ENCODE measurements at regions not wholly inside any gene's neighbourhood (a gene's known extent, or its start where the extent isn't known, plus 50 kb on each side); places are given as distances from the start of the nearest gene placed in this dataset.
"Not testable (repeated sequence)": the region's sequence is repeated elsewhere in the genome, so short reads cannot be mapped to it uniquely, and the experiment has no call there.

GRCh38 chr10:2529945-2530344 is 537.4 kb upstream of the PFKP start:
- TF ChIP-seq CTCF (IDR thresholded peaks at IDR 0.05) (no peak), POLR2A (IDR thresholded peaks at IDR 0.05) (no peak)
- intact Hi-C loops (cut with DNase I), result no loop called here
- WGBS, 4 donors, result 30 to 42% (median 36%) methylated on average over 5 of the region's 5 CpGs

GRCh38 chr10:2525781-2526180 is 541.6 kb upstream of the PFKP start:
- no peak for TF ChIP-seq POLR2A (IDR thresholded peaks at IDR 0.05)
- no peak for TF ChIP-seq CTCF (IDR thresholded peaks at IDR 0.05)
- no peaks in the 10 kb centered on the region for H3K36me3 ChIP-seq
- intact Hi-C loops (cut with DNase I), result no loop called here
- 75 to 91% (median 80%) methylated on average over 4 to 12 of the region's 12 CpGs for WGBS, 4 donors
- ATAC-seq, result no peak
- no peaks in the 10 kb centered on the region for H3K9me3 ChIP-seq
- no peak overlapping the region for H3K27ac ChIP-seq
- H3K4me1 ChIP-seq, result no peaks in the 10 kb centered on the region
- no peaks in the 10 kb centered on the region for H3K27me3 ChIP-seq
- H3K4me3 ChIP-seq, result no peak overlapping the region
- DNase-seq, result no peak

More at GRCh38 chr10:2529945-2530344, 537.4 kb upstream of the PFKP start:
- Histone ChIP-seq H3K36me3 (no peaks in the 10 kb centered on the region), H3K9me3 (no peaks in the 10 kb centered on the region), H3K4me3 (no peak overlapping the region), H3K27me3 (peaks cover 0 to 7% (median 0%) of the 10 kb centered on the region in 9 donors), H3K27ac (no peak overlapping the region), H3K4me1 (no peaks in the 10 kb centered on the region)
- ATAC-seq (no peak), DNase-seq (no peak)

GRCh38 chr10:2519139-2519538 is 548.2 kb upstream of the PFKP start:
- no peak for TF ChIP-seq POLR2A (IDR thresholded peaks at IDR 0.05)
- no peak for TF ChIP-seq CTCF (IDR thresholded peaks at IDR 0.05)
- no peaks in the 10 kb centered on the region for H3K36me3 ChIP-seq
- no peak overlapping the region for H3K4me3 ChIP-seq
- no peak for DNase-seq
- H3K27ac ChIP-seq, result no peak overlapping the region
- ATAC-seq, result no peak
- intact Hi-C loops (cut with DNase I), result no loop called here
- no peaks in the 10 kb centered on the region for H3K27me3 ChIP-seq
- H3K9me3 ChIP-seq, result peaks cover 0 to 8% (median 0%) of the 10 kb centered on the region in 12 donors
- H3K4me1 ChIP-seq, result no peaks in the 10 kb centered on the region
- WGBS, 4 donors, result 80 to 84% (median 84%) methylated on average over 8 of the region's 8 CpGs

GRCh38 chr10:2509081-2509531 is 558.2 kb upstream of the PFKP start:
- Histone ChIP-seq H3K27ac (no peak overlapping the region), H3K4me1 (no peaks in the 10 kb centered on the region), H3K36me3 (no peaks in the 10 kb centered on the region), H3K4me3 (no peak overlapping the region), H3K27me3 (peaks cover 0 to 4% (median 0%) of the 10 kb centered on the region in 9 donors), H3K9me3 (peaks cover 0 to 2% (median 0%) of the 10 kb centered on the region in 12 donors)
- DNase-seq (no peak), ATAC-seq (no peak)
- intact Hi-C loops (cut with DNase I), result no loop called here
- TF ChIP-seq POLR2A (IDR thresholded peaks at IDR 0.05) (no peak), CTCF (IDR thresholded peaks at IDR 0.05) (no peak)
- WGBS, 4 donors, result 63 to 75% (median 69%) methylated on average over 4 of the region's 4 CpGs

- 36 to 68% (median 40%) methylated on average over 51 to 58 of the region's 58 CpGs for whole genome bisulfite sequencing, 4 donors
- H3K27ac ChIP-seq; H3K4me1 ChIP-seq; DNase-seq; H3K27me3 ChIP-seq; H3K4me3 ChIP-seq; H3K36me3 ChIP-seq; intact Hi-C loops (cut with DNase I); ATAC-seq: not testable (repeated sequence)
- H3K9me3 ChIP-seq, result peaks cover 0 to 12% (median 0%) of the 10 kb centered on the region in 12 donors
Measured at GRCh38 chr10:2501366-2501940, 565.9 kb upstream of the PFKP start.
